Neural crest cell (in vitro differentiated cells): ENCODE measurements at regions not wholly inside any gene's neighbourhood (a gene's known extent, or its start where the extent isn't known, plus 50 kb on each side); places are given as distances from the start of the nearest gene placed in this dataset.

Source experiments
- DNase-seq: peaks from one replicate; pipeline ENCODE4 v3.0.0; 2021; ENCODE audit warnings: low read depth, mixed read lengths, low spot score
- H3K27ac Mint-ChIP-seq: one replicate; pipeline ENCODE4 v1.8.0; 2021; ENCODE audit warnings: mild to moderate bottlenecking, mixed read lengths; ENCODE audit not compliant: unreplicated experiment
- H3K27me3 Mint-ChIP-seq: 2 replicates; pipeline ENCODE4 v1.8.0; 2021; ENCODE audit warnings: low read depth, mild to moderate bottlenecking, mixed read lengths
- H3K36me3 Mint-ChIP-seq: 2 replicates; pipeline ENCODE4 v1.8.0; 2021; ENCODE audit warnings: low read depth, mild to moderate bottlenecking, mixed read lengths
- H3K4me1 Mint-ChIP-seq: 2 replicates; pipeline ENCODE4 v1.8.0; 2021; ENCODE audit warnings: mixed read lengths
- H3K4me3 Mint-ChIP-seq: one replicate; pipeline ENCODE4 v1.8.0; 2021; ENCODE audit warnings: mild to moderate bottlenecking, mixed read lengths
- H3K9me3 Mint-ChIP-seq: 2 replicates; pipeline ENCODE4 v1.8.0; 2021; ENCODE audit warnings: mixed read lengths
- CTCF ChIP-seq: fragments of 200-600 bp; sonication (generic); conservative IDR thresholded peaks from 2 replicates; pipeline ENCODE4 v1.5.0; 2021; ENCODE audit warnings: antibody characterized with exemption, mild to moderate bottlenecking

GRCh38 chr17:34198519-34198918, 56.6 kb upstream of the CCL2 start:
- no peak overlapping the region for H3K27ac Mint-ChIP-seq
- no peak for TF ChIP-seq CTCF
- no peak for DNase-seq
- H3K36me3 Mint-ChIP-seq = no peaks in the 10 kb centered on the region
- peaks cover 73% of the 10 kb centered on the region for H3K27me3 Mint-ChIP-seq
- no peaks in the 10 kb centered on the region for H3K9me3 Mint-ChIP-seq
- no peak overlapping the region for H3K4me3 Mint-ChIP-seq
- no peaks in the 10 kb centered on the region for H3K4me1 Mint-ChIP-seq

- no peak for TF ChIP-seq CTCF
- Mint-ChIP-seq H3K4me1 (no peaks in the 10 kb centered on the region), H3K27ac (no peak overlapping the region), H3K9me3 (no peaks in the 10 kb centered on the region), H3K36me3 (no peaks in the 10 kb centered on the region), H3K27me3 (peaks cover 72% of the 10 kb centered on the region), H3K4me3 (no peak overlapping the region)
- DNase-seq = no peak
These were observed 55.6 kb upstream of the CCL2 start for GRCh38 chr17:34199454-34199853.

GRCh38 chr17:34199932-34200534, 55.1 kb upstream of the CCL2 start:
- Mint-ChIP-seq H3K27me3 (peaks cover 71% of the 10 kb centered on the region), H3K4me3 (no peak overlapping the region), H3K36me3 (no peaks in the 10 kb centered on the region), H3K4me1 (no peaks in the 10 kb centered on the region), H3K27ac (no peak overlapping the region), H3K9me3 (no peaks in the 10 kb centered on the region)
- TF ChIP-seq CTCF = peak; percentile 100
- DNase-seq = peak; percentile 77

GRCh38 chr17:34201225-34201624, 53.9 kb upstream of the CCL2 start:
- no peak for DNase-seq
- Mint-ChIP-seq H3K27me3 (peaks cover 68% of the 10 kb centered on the region), H3K27ac (no peak overlapping the region), H3K9me3 (no peaks in the 10 kb centered on the region), H3K36me3 (no peaks in the 10 kb centered on the region), H3K4me3 (no peak overlapping the region), H3K4me1 (no peaks in the 10 kb centered on the region)
- TF ChIP-seq CTCF = no peak

- no peaks in the 10 kb centered on the region for H3K36me3 Mint-ChIP-seq
- H3K4me3 Mint-ChIP-seq = no peak overlapping the region
- peaks cover 64% of the 10 kb centered on the region for H3K27me3 Mint-ChIP-seq
- no peaks in the 10 kb centered on the region for H3K9me3 Mint-ChIP-seq
- H3K27ac Mint-ChIP-seq = no peak overlapping the region
- DNase-seq = no peak
- no peak for TF ChIP-seq CTCF
- no peaks in the 10 kb centered on the region for H3K4me1 Mint-ChIP-seq
These were observed 53.3 kb upstream of the CCL2 start for GRCh38 chr17:34201767-34202166.
